Parathyroid adenoma (tissue), 2 donors: ENCODE measurements at regions not wholly inside any gene's neighbourhood (a gene's known extent, or its start where the extent isn't known, plus 50 kb on each side); places are given as distances from the start of the nearest gene placed in this dataset.

Experiments used
- H2AFZ ChIP-seq: fragments of 300-600 bp; sonication (generic); one replicate; pipeline ENCODE4 v1.7.0; 2017; ENCODE audit warnings: antibody characterized with exemption, mild to moderate bottlenecking
- H3K27ac ChIP-seq: fragments of 300-600 bp; sonication (generic); one replicate; pipeline ENCODE4 v1.7.0; 2017
- H3K27me3 ChIP-seq: fragments of 300-600 bp; sonication (generic); one replicate; pipeline ENCODE4 v1.7.0; 2017; ENCODE audit warnings: low read length; ENCODE audit not compliant: control insufficient read depth, insufficient read depth
- H3K36me3 ChIP-seq: fragments of 300-600 bp; sonication (generic); one replicate; pipeline ENCODE4 v1.7.0; 2017; ENCODE audit warnings: low read length; ENCODE audit not compliant: control insufficient read depth, insufficient read depth
- H3K4me1 ChIP-seq: fragments of 300-600 bp; sonication (generic); one replicate; pipeline ENCODE4 v1.7.0; 2017; ENCODE audit warnings: control low read depth
- H3K4me2 ChIP-seq: fragments of 300-600 bp; sonication (generic); one replicate; pipeline ENCODE4 v1.7.0; 2017; ENCODE audit warnings: low read length
- H3K4me3 ChIP-seq: fragments of 300-600 bp; sonication (generic); one replicate; pipeline ENCODE4 v1.7.0; 2017; ENCODE audit warnings: low read depth, low read length
- H3K79me2 ChIP-seq: fragments of 300-600 bp; sonication (generic); one replicate; pipeline ENCODE4 v1.7.0; 2017; ENCODE audit warnings: control low read depth
- H3K9ac ChIP-seq: fragments of 300-600 bp; sonication (generic); one replicate; pipeline ENCODE4 v1.7.0; 2017; ENCODE audit warnings: mild to moderate bottlenecking
- H3K9me3 ChIP-seq: fragments of 300-600 bp; sonication (generic); one replicate; pipeline ENCODE4 v1.7.0; 2017; ENCODE audit warnings: low read length; ENCODE audit not compliant: control insufficient read depth
- TF ChIP-seq, protein P1 (sequence below): fragments of 300-600 bp; sonication (generic); IDR thresholded peaks from one replicate; pipeline ENCODE4 v1.7.0; 2017; ENCODE audit warnings: antibody characterized with exemption, mild to moderate bottlenecking
- donor health status: primary hyperparathyroidism.

DNA sequence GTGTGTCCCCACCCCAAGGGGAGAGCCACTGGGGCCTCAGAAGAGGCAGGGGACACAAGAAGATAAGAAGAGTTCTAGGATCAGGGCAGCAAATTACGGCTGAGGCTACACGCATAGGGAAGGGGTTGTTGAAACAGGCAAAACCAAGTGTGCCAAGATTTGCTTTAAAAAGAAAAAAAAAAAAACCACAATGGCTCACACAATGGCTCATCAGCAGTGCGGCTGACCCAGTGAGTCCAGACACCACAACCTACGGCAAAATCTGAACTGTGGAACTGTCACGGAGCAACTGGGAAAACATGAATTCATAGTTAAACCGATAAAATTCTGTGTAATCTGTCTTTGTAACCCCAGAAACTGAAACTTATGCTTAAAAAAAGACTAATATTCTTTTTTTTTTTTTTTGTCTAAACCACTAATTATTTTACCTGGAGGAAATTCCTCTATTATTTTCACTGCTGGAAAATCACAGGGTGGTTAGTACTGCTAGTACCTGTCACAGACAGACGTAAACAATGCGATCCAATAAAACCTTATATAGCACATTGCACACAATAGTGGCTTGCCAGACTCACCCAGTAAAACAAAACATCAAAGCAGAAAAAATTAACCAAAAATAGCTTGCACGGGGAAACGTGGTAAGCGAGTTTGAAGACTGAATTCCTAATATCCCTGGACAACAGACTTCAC lies 325.4 kb upstream of the TSHZ3 start:
- no peak overlapping the region for H3K9ac ChIP-seq
- no peaks in the 10 kb centered on the region for H3K4me1 ChIP-seq
- no peaks in the 10 kb centered on the region for H3K79me2 ChIP-seq
- TF ChIP-seq, protein P1, sequence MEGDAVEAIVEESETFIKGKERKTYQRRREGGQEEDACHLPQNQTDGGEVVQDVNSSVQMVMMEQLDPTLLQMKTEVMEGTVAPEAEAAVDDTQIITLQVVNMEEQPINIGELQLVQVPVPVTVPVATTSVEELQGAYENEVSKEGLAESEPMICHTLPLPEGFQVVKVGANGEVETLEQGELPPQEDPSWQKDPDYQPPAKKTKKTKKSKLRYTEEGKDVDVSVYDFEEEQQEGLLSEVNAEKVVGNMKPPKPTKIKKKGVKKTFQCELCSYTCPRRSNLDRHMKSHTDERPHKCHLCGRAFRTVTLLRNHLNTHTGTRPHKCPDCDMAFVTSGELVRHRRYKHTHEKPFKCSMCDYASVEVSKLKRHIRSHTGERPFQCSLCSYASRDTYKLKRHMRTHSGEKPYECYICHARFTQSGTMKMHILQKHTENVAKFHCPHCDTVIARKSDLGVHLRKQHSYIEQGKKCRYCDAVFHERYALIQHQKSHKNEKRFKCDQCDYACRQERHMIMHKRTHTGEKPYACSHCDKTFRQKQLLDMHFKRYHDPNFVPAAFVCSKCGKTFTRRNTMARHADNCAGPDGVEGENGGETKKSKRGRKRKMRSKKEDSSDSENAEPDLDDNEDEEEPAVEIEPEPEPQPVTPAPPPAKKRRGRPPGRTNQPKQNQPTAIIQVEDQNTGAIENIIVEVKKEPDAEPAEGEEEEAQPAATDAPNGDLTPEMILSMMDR, result no peak
- no peaks in the 10 kb centered on the region for H3K36me3 ChIP-seq
- no peak overlapping the region for H2AFZ ChIP-seq
- H3K4me2 ChIP-seq, result no peak overlapping the region
- no peak overlapping the region for H3K27ac ChIP-seq
- no peaks in the 10 kb centered on the region for H3K9me3 ChIP-seq
- H3K4me3 ChIP-seq, result no peak overlapping the region
- no peaks in the 10 kb centered on the region for H3K27me3 ChIP-seq

DNA sequence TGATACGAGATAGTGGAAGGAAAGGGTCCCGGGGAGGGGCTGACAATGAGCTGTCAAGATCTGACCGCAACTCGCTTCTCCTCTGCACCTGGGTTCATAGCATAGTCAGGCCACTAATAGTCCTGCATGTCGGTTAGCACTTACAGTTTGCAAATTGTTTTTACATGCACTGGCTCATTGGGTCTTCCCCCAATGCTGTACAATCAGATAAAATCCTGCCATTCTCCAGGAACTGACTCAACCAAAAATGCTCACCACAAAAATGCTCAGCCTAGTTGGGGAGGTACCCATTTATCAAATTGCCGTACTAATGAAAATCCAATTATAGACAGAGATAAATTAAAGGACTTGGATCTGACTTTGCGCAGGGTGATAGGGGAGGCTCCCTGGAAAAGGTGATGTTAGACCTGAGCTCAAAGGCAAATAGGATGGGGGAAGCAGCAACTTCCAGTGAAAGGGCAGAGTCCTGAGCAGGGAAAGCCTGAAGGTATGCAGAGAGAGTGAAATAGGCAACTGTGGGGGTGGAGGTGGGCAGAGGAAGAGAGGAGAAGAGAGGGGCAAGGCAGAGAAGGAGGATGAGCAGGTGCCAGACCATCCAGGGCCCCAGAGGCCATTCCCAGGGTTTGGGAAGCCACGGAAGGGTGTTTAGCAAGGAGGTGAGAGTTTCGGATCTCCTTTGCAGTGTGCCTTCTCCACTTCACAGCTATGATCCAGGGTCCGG lies 326.1 kb upstream of the TSHZ3 start:
- Histone ChIP-seq H3K4me2 (no peak overlapping the region), H2AFZ (no peak overlapping the region)
- TF ChIP-seq, protein P1, result no peak

GRCh38 chr19:31676271-31677004 lies 327.2 kb upstream of the TSHZ3 start:
- no peaks in the 10 kb centered on the region for H3K4me1 ChIP-seq
- H3K4me2 ChIP-seq, result no peak overlapping the region
- no peaks in the 10 kb centered on the region for H3K9me3 ChIP-seq
- H3K27me3 ChIP-seq, result no peaks in the 10 kb centered on the region
- H2AFZ ChIP-seq, result no peak overlapping the region
- no peak overlapping the region for H3K9ac ChIP-seq
- no peak overlapping the region for H3K4me3 ChIP-seq
- H3K27ac ChIP-seq, result no peak overlapping the region
- H3K79me2 ChIP-seq, result no peaks in the 10 kb centered on the region
- TF ChIP-seq, protein P1, result no peak
- H3K36me3 ChIP-seq, result no peaks in the 10 kb centered on the region

More for the DNA sequence above, 326.1 kb upstream of the TSHZ3 start:
- no peak overlapping the region for H3K9ac ChIP-seq
- no peak overlapping the region for H3K27ac ChIP-seq
- no peaks in the 10 kb centered on the region for H3K79me2 ChIP-seq
- H3K27me3 ChIP-seq, result no peaks in the 10 kb centered on the region
- H3K9me3 ChIP-seq, result no peaks in the 10 kb centered on the region
- H3K4me3 ChIP-seq, result no peak overlapping the region
- H3K36me3 ChIP-seq, result no peaks in the 10 kb centered on the region
- no peaks in the 10 kb centered on the region for H3K4me1 ChIP-seq

DNA sequence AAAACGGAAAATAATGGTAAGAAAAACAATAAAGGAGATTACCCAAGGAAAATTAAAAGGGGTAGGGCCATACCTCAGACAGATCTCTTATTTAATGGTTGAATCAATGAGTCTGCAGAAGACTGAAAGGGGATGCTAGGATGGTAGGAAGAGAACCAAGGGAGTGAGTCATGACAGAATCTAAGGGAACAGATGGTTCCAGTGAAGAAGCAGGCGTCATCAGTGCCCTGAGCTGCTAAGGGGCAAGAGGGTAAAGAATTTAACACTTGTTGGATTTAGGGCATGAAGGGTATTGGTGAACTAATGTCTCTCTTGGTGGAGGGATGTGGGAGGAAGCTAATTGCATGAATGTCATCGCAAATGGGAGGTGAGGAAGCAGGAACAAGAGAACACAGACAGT lies 329.2 kb upstream of the TSHZ3 start:
- Histone ChIP-seq H3K27me3 (no peaks in the 10 kb centered on the region), H3K4me1 (no peaks in the 10 kb centered on the region), H3K9me3 (no peaks in the 10 kb centered on the region), H3K36me3 (no peaks in the 10 kb centered on the region), H3K9ac (no peak overlapping the region), H3K79me2 (no peaks in the 10 kb centered on the region), H3K4me3 (no peak overlapping the region), H3K4me2 (no peak overlapping the region), H3K27ac (no peak overlapping the region), H2AFZ (no peak overlapping the region)
- TF ChIP-seq, protein P1, result no peak
